Mesenchymal stem cell (in vitro differentiated cells and primary cell): ENCODE measurements at regions not wholly inside any gene's neighbourhood (a gene's known extent, or its start where the extent isn't known, plus 50 kb on each side); places are given as distances from the start of the nearest gene placed in this dataset.

Experiments used
- DNase-seq: peaks from one replicate; pipeline ENCODE4 v3.0.0-alpha.2; 2013
- H2AFZ ChIP-seq: one replicate; pipeline ENCODE4 v1.6.1; 2013; ENCODE audit warnings: low read depth, mild to moderate bottlenecking, control low read depth, inconsistent platforms, low read length, moderate library complexity
- H2AK5ac ChIP-seq: 2 replicates; pipeline ENCODE4 v1.6.1; 2013; ENCODE audit warnings: low read length, moderate library complexity, mild to moderate bottlenecking, inconsistent platforms; ENCODE audit not compliant: severe bottlenecking
- H2BK120ac ChIP-seq: one replicate; pipeline ENCODE4 v1.6.1; 2013; ENCODE audit warnings: low read depth, mild to moderate bottlenecking, inconsistent platforms, low read length, moderate library complexity
- H2BK12ac ChIP-seq, 2 experiments: one replicate each; pipeline ENCODE4 v1.6.1; 2013; ENCODE audit warnings: inconsistent platforms in 2 of 2, low read length in 2 of 2, mild to moderate bottlenecking in 2 of 2, moderate library complexity in 2 of 2, control low read depth in 1 of 2
- H2BK15ac ChIP-seq: one replicate; pipeline ENCODE4 v1.6.1; 2013; ENCODE audit warnings: mild to moderate bottlenecking, low read depth, inconsistent platforms; ENCODE audit not compliant: poor library complexity, severe bottlenecking
- H2BK5ac ChIP-seq: 2 replicates; pipeline ENCODE4 v1.6.1; 2013; ENCODE audit warnings: low read depth, mild to moderate bottlenecking, low read length, control low read depth, inconsistent platforms; ENCODE audit not compliant: poor library complexity, severe bottlenecking
- H3K14ac ChIP-seq, 2 experiments: one replicate each; pipeline ENCODE4 v1.6.1; 2013; ENCODE audit warnings: inconsistent platforms in 2 of 2, low read length in 2 of 2, control low read depth in 1 of 2, mild to moderate bottlenecking in 1 of 2, moderate library complexity in 1 of 2
- H3K18ac ChIP-seq, 2 experiments: one replicate each; pipeline ENCODE4 v1.6.1; 2013; ENCODE audit warnings: inconsistent platforms in 2 of 2, low read length in 2 of 2, control low read depth in 1 of 2, low read depth in 1 of 2, mild to moderate bottlenecking in 1 of 2
- H3K23ac ChIP-seq, 2 experiments: one replicate each; pipeline ENCODE4 v1.6.1; 2013; ENCODE audit warnings: inconsistent platforms in 2 of 2, low read length in 2 of 2, mild to moderate bottlenecking in 2 of 2, moderate library complexity in 2 of 2, control low read depth in 1 of 2
- H3K27ac ChIP-seq: 2 replicates; pipeline ENCODE4 v1.5.1; 2013; ENCODE audit warnings: mild to moderate bottlenecking, moderate library complexity, low read length, control low read depth, inconsistent platforms; ENCODE audit not compliant: poor library complexity, severe bottlenecking
- H3K27me3 ChIP-seq, 2 experiments: 2 replicates each; pipeline versions ENCODE4 v1.6.1 to v1.7.0; 2013; ENCODE audit warnings: low read length in 2 of 2, mild to moderate bottlenecking in 2 of 2, moderate library complexity in 2 of 2, control low read depth in 1 of 2, inconsistent platforms in 1 of 2; ENCODE audit not compliant: control insufficient read depth in 1 of 2, insufficient read depth in 1 of 2
- H3K36me3 ChIP-seq, 2 experiments: 2 replicates each; pipeline versions ENCODE4 v1.6.1 to v1.7.0; 2013; ENCODE audit warnings: low read length in 2 of 2, control low read depth in 1 of 2, inconsistent platforms in 1 of 2, low read depth in 1 of 2, mild to moderate bottlenecking in 1 of 2; ENCODE audit not compliant: insufficient read depth in 2 of 2, control insufficient read depth in 1 of 2
- H3K4ac ChIP-seq, 2 experiments: one replicate each; pipeline ENCODE4 v1.6.1; 2013; ENCODE audit warnings: inconsistent platforms in 2 of 2, low read length in 2 of 2, mild to moderate bottlenecking in 2 of 2, moderate library complexity in 2 of 2, control low read depth in 1 of 2, low read depth in 1 of 2
- H3K4me1 ChIP-seq: 2 replicates; pipeline ENCODE4 v1.6.1; 2013; ENCODE audit warnings: low read depth, low read length, control low read depth; ENCODE audit not compliant: control insufficient read depth, insufficient read depth
- H3K4me2 ChIP-seq: 2 replicates; pipeline ENCODE4 v1.6.1; 2013; ENCODE audit warnings: low read length, mild to moderate bottlenecking, inconsistent platforms; ENCODE audit not compliant: poor library complexity, severe bottlenecking
- H3K4me3 ChIP-seq, 2 experiments: 2 replicates each; pipeline versions ENCODE4 v1.5.1 to v1.7.0; 2013; ENCODE audit warnings: low read length in 2 of 2, mild to moderate bottlenecking in 2 of 2, control low read depth in 1 of 2, low read depth in 1 of 2; ENCODE audit not compliant: insufficient read depth in 1 of 2
- H3K79me1 ChIP-seq: replicated peaks from 2 replicates; pipeline ENCODE4 v1.6.1; 2013; ENCODE audit warnings: mild to moderate bottlenecking, control low read depth, low read length, inconsistent platforms; ENCODE audit not compliant: poor library complexity, severe bottlenecking
- H3K9ac ChIP-seq: 2 replicates; pipeline ENCODE4 v1.7.0; 2013; ENCODE audit warnings: mild to moderate bottlenecking, low read length, moderate library complexity
- H3K9me3 ChIP-seq: 2 replicates; pipeline ENCODE4 v1.7.0; 2013; ENCODE audit warnings: mild to moderate bottlenecking, low read length; ENCODE audit not compliant: control insufficient read depth
- H4K8ac ChIP-seq: one replicate; pipeline ENCODE4 v1.6.1; 2013; ENCODE audit warnings: inconsistent platforms, mild to moderate bottlenecking, low read length, moderate library complexity
- H4K91ac ChIP-seq: one replicate; pipeline ENCODE4 v1.6.1; 2013; ENCODE audit warnings: mild to moderate bottlenecking, low read length, inconsistent platforms
- WGBS: methylation state at CpG from one replicate; pipeline ENCODE4 v1.1.7; 2013; ENCODE audit warnings: mixed read lengths; 5-methylcytosine and 5-hydroxymethylcytosine counted together

- H2AK5ac ChIP-seq = no peak overlapping the region
- H3K4me2 ChIP-seq = no peak overlapping the region
- H3K9ac ChIP-seq = peak overlapping the region; percentile 90
- no peak overlapping the region for H2BK5ac ChIP-seq
- no peaks in the 10 kb centered on the region for H3K9me3 ChIP-seq
- H3K18ac ChIP-seq = no peak overlapping the region
- no peaks in the 10 kb centered on the region for H3K4me1 ChIP-seq
- H3K14ac ChIP-seq = no peak overlapping the region
- WGBS = 100% methylated on average over 3 of the region's 3 CpGs
- no peak overlapping the region for H4K91ac ChIP-seq
- peak overlapping the region in 1 of 2 experiments; percentile 70 for H3K4me3 ChIP-seq
- no peak overlapping the region for H2BK15ac ChIP-seq
- H3K4ac ChIP-seq = no peak overlapping the region
- H2BK12ac ChIP-seq = no peak overlapping the region
- H4K8ac ChIP-seq = no peak overlapping the region
- H2BK120ac ChIP-seq = no peak overlapping the region
- DNase-seq = no peak
- H3K27ac ChIP-seq = no peak overlapping the region
- H3K79me1 ChIP-seq = no peaks in the 10 kb centered on the region
- no peaks in the 10 kb centered on the region for H3K36me3 ChIP-seq
- no peak overlapping the region for H3K23ac ChIP-seq
- H2AFZ ChIP-seq = no peak overlapping the region
- H3K27me3 ChIP-seq = no peaks in the 10 kb centered on the region
Measured at GRCh38 chr3:106004826-106005225, 136.0 kb upstream of the CBLB start.

- Histone ChIP-seq H3K9me3 (no peaks in the 10 kb centered on the region), H2BK15ac (no peak overlapping the region), H3K36me3 (no peaks in the 10 kb centered on the region), H3K79me1 (no peaks in the 10 kb centered on the region), H3K27ac (no peak overlapping the region), H3K4ac (no peak overlapping the region), H2BK12ac (no peak overlapping the region), H2BK120ac (no peak overlapping the region), H2BK5ac (no peak overlapping the region), H3K4me3 (no peak overlapping the region), H3K27me3 (no peaks in the 10 kb centered on the region), H3K4me2 (no peak overlapping the region), H4K8ac (no peak overlapping the region), H3K23ac (no peak overlapping the region), H3K14ac (no peak overlapping the region), H4K91ac (no peak overlapping the region), H3K4me1 (no peaks in the 10 kb centered on the region), H2AK5ac (no peak overlapping the region), H3K18ac (no peak overlapping the region), H2AFZ (no peak overlapping the region), H3K9ac (peak overlapping the region; percentile 90)
- DNase-seq = peak; percentile 17
- 96% methylated on average over 5 of the region's 5 CpGs for WGBS
Measured at GRCh38 chr3:106006001-106006400, 137.2 kb upstream of the CBLB start.

- Histone ChIP-seq H2BK120ac (no peak overlapping the region), H3K27me3 (no peaks in the 10 kb centered on the region), H2AFZ (no peak overlapping the region), H4K8ac (no peak overlapping the region), H3K23ac (no peak overlapping the region), H3K4me1 (no peaks in the 10 kb centered on the region), H3K36me3 (no peaks in the 10 kb centered on the region), H3K4ac (no peak overlapping the region), H2BK12ac (no peak overlapping the region), H3K4me3 (no peak overlapping the region), H3K4me2 (no peak overlapping the region), H3K9me3 (no peaks in the 10 kb centered on the region), H3K79me1 (no peaks in the 10 kb centered on the region), H3K9ac (no peak overlapping the region), H2BK5ac (no peak overlapping the region), H2AK5ac (no peak overlapping the region), H3K18ac (no peak overlapping the region), H3K14ac (no peak overlapping the region), H4K91ac (no peak overlapping the region), H2BK15ac (no peak overlapping the region), H3K27ac (no peak overlapping the region)
- no peak for DNase-seq
- WGBS = 90% methylated on average over 2 of the region's 2 CpGs
Measured at GRCh38 chr3:106006571-106006970, 137.8 kb upstream of the CBLB start.

GRCh38 chr3:106007512-106007911, 138.7 kb upstream of the CBLB start:
- WGBS = 86% methylated on average over 3 of the region's 3 CpGs
- no peak overlapping the region for H2AFZ ChIP-seq
- H4K91ac ChIP-seq = no peak overlapping the region
- H3K27ac ChIP-seq = no peak overlapping the region
- H4K8ac ChIP-seq = no peak overlapping the region
- H3K9me3 ChIP-seq = no peaks in the 10 kb centered on the region
- H3K4ac ChIP-seq = no peak overlapping the region
- H2AK5ac ChIP-seq = no peak overlapping the region
- H2BK5ac ChIP-seq = no peak overlapping the region
- H3K14ac ChIP-seq = no peak overlapping the region
- H3K18ac ChIP-seq = no peak overlapping the region
- no peaks in the 10 kb centered on the region for H3K79me1 ChIP-seq
- DNase-seq = no peak
- no peak overlapping the region for H2BK120ac ChIP-seq
- H3K9ac ChIP-seq = no peak overlapping the region
- H3K27me3 ChIP-seq = no peaks in the 10 kb centered on the region
- H2BK12ac ChIP-seq = no peak overlapping the region
- no peaks in the 10 kb centered on the region for H3K4me1 ChIP-seq
- H3K36me3 ChIP-seq = no peaks in the 10 kb centered on the region
- H3K23ac ChIP-seq = no peak overlapping the region
- H2BK15ac ChIP-seq = no peak overlapping the region
- no peak overlapping the region for H3K4me3 ChIP-seq
- H3K4me2 ChIP-seq = no peak overlapping the region
